ENCODE measurements at regions not wholly inside any gene's neighbourhood (a gene's known extent, or its start where the extent isn't known, plus 50 kb on each side); places are given as distances from the start of the nearest gene placed in this dataset.

- TF ChIP-seq, protein P1, sequence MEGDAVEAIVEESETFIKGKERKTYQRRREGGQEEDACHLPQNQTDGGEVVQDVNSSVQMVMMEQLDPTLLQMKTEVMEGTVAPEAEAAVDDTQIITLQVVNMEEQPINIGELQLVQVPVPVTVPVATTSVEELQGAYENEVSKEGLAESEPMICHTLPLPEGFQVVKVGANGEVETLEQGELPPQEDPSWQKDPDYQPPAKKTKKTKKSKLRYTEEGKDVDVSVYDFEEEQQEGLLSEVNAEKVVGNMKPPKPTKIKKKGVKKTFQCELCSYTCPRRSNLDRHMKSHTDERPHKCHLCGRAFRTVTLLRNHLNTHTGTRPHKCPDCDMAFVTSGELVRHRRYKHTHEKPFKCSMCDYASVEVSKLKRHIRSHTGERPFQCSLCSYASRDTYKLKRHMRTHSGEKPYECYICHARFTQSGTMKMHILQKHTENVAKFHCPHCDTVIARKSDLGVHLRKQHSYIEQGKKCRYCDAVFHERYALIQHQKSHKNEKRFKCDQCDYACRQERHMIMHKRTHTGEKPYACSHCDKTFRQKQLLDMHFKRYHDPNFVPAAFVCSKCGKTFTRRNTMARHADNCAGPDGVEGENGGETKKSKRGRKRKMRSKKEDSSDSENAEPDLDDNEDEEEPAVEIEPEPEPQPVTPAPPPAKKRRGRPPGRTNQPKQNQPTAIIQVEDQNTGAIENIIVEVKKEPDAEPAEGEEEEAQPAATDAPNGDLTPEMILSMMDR (IDR thresholded peaks at IDR 0.05; ENCODE audit: extremely low read depth in 1 of 2, insufficient read depth in 1 of 2, low read depth in 1 of 2, low read length in 2 of 2): no peak
- TF ChIP-seq EZH2 (IDR thresholded peaks at IDR 0.05; ENCODE audit: borderline replicate concordance, low read depth, low read length, severe bottlenecking): no peak
- no peak for TF ChIP-seq POLR2A (IDR thresholded peaks at IDR 0.05; ENCODE audit: low read depth, low read length)
- TF ChIP-seq POLR2AphosphoS5 (IDR thresholded peaks at IDR 0.05; ENCODE audit: insufficient read depth, low read depth, low read length): no peak
- TF ChIP-seq FOS (IDR thresholded peaks at IDR 0.05; ENCODE audit: borderline replicate concordance, insufficient read depth, low read length): no peak
- no peak for TF ChIP-seq JUN (IDR thresholded peaks at IDR 0.05; ENCODE audit: borderline replicate concordance, insufficient read depth, insufficient read length, low read depth)
- TF ChIP-seq MYC (IDR thresholded peaks at IDR 0.05; ENCODE audit: low read depth, low read length): no peak
These were observed 106.4 kb downstream of the MINAR1 start for GRCh38 chr15:79538527-79538926.

Measured in endothelial cell of umbilical vein (primary cell).